HFFc6 (cell line): ENCODE measurements at regions not wholly inside any gene's neighbourhood (a gene's known extent, or its start where the extent isn't known, plus 50 kb on each side); places are given as distances from the start of the nearest gene placed in this dataset.

Source experiments
- DNase-seq: peaks from one replicate; pipeline ENCODE4 v3.0.0-alpha.2; 2018
- H3K27ac Mint-ChIP-seq: 2 replicates; pipeline ENCODE4 v1.8.0; 2020; ENCODE audit warnings: mild to moderate bottlenecking, mixed read lengths
- H3K27me3 Mint-ChIP-seq: 2 replicates; pipeline ENCODE4 v1.8.0; 2021; ENCODE audit warnings: mild to moderate bottlenecking, moderate library complexity, mixed read lengths; ENCODE audit not compliant: insufficient read depth
- H3K36me3 Mint-ChIP-seq: 2 replicates; pipeline ENCODE4 v1.8.0; 2021; ENCODE audit warnings: low read depth, mixed read lengths
- H3K4me1 Mint-ChIP-seq: 2 replicates; pipeline ENCODE4 v1.8.0; 2020; ENCODE audit warnings: low read depth, mixed read lengths
- H3K4me3 Mint-ChIP-seq: 2 replicates; pipeline ENCODE4 v1.8.0; 2020; ENCODE audit warnings: mild to moderate bottlenecking, moderate library complexity, mixed read lengths
- H3K9me3 Mint-ChIP-seq: 2 replicates; pipeline ENCODE4 v1.8.0; 2020; ENCODE audit warnings: mild to moderate bottlenecking, mixed read lengths
- TF ChIP-seq, protein P1 (sequence below): fragments of 200-600 bp; sonication (generic); IDR thresholded peaks from 2 replicates; pipeline ENCODE4 v1.5.0; 2021; ENCODE audit warnings: antibody characterized with exemption, mild to moderate bottlenecking

DNA sequence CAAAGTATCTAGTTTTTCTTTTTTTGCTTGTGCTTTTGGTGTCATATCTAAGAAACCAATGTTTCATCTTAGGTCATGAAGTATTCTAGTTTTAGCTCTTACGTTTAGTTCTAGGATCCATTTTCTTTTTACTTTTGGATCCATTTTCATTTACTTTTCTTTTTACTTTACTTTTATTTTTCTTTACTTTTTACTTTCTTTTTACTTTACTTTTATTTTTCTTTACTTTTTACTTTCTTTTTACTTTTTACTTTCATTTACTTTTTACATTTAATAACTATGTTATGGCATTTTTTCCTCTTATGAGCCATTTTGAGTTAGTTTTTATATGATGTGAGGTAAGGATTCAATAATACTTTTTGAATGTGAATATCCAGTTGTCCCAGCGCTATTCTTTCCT lies 213.4 kb downstream of the ZFP36L2 start:
- H3K4me1 Mint-ChIP-seq, result peaks cover 15% of the 10 kb centered on the region
- no peak for DNase-seq
- TF ChIP-seq, protein P1, sequence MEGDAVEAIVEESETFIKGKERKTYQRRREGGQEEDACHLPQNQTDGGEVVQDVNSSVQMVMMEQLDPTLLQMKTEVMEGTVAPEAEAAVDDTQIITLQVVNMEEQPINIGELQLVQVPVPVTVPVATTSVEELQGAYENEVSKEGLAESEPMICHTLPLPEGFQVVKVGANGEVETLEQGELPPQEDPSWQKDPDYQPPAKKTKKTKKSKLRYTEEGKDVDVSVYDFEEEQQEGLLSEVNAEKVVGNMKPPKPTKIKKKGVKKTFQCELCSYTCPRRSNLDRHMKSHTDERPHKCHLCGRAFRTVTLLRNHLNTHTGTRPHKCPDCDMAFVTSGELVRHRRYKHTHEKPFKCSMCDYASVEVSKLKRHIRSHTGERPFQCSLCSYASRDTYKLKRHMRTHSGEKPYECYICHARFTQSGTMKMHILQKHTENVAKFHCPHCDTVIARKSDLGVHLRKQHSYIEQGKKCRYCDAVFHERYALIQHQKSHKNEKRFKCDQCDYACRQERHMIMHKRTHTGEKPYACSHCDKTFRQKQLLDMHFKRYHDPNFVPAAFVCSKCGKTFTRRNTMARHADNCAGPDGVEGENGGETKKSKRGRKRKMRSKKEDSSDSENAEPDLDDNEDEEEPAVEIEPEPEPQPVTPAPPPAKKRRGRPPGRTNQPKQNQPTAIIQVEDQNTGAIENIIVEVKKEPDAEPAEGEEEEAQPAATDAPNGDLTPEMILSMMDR, result no peak
- H3K9me3 Mint-ChIP-seq, result peaks cover 6% of the 10 kb centered on the region
- no peak overlapping the region for H3K4me3 Mint-ChIP-seq
- peaks cover 5% of the 10 kb centered on the region for H3K36me3 Mint-ChIP-seq
- H3K27me3 Mint-ChIP-seq, result peaks cover 3% of the 10 kb centered on the region
- no peak overlapping the region for H3K27ac Mint-ChIP-seq

GRCh38 chr2:43011158-43011491 lies 215.3 kb downstream of the ZFP36L2 start:
- no peak for DNase-seq
- H3K4me1 Mint-ChIP-seq, result peaks cover 10% of the 10 kb centered on the region; the same call in 1 of the 2 replicates
- no peak overlapping the region for H3K27ac Mint-ChIP-seq
- H3K36me3 Mint-ChIP-seq, result peaks cover 9% of the 10 kb centered on the region
- H3K4me3 Mint-ChIP-seq, result no peak overlapping the region
- peaks cover 3% of the 10 kb centered on the region for H3K27me3 Mint-ChIP-seq
- H3K9me3 Mint-ChIP-seq, result peaks cover 9% of the 10 kb centered on the region
- TF ChIP-seq, protein P1, result no peak

GRCh38 chr2:43010438-43011157 lies 215.8 kb downstream of the ZFP36L2 start:
- DNase-seq, result no peak
- H3K4me3 Mint-ChIP-seq, result no peak overlapping the region

DNA sequence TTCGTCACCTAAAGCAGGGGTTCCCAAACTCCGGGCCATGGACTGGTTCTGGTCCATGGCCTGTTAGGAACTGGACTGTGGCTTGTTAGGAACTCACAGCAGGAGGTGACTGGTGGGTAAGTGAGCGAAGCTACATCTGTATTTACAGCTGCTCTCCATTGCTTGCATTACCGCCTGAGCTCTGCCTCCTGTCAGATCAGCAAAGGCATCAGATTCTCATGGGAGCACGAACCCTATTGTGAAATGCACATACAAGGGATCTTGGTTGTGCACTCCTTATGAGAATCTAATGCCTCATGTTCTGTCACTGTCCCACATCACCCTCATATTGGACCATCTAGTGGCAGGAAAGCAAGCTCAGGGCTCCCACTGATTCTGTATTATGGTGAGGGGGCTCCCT lies 217.0 kb downstream of the ZFP36L2 start:
- TF ChIP-seq, protein P1, result no peak
- peaks cover 10% of the 10 kb centered on the region; the same call in 1 of the 2 replicates for H3K4me1 Mint-ChIP-seq
- peaks cover 9% of the 10 kb centered on the region for H3K36me3 Mint-ChIP-seq
- peaks cover 9% of the 10 kb centered on the region for H3K9me3 Mint-ChIP-seq
- DNase-seq, result no peak
- H3K27ac Mint-ChIP-seq, result no peak overlapping the region
- H3K27me3 Mint-ChIP-seq, result peaks cover 3% of the 10 kb centered on the region
- no peak overlapping the region for H3K4me3 Mint-ChIP-seq

More at GRCh38 chr2:43010438-43011157, 215.8 kb downstream of the ZFP36L2 start:
- peaks cover 9% of the 10 kb centered on the region for H3K9me3 Mint-ChIP-seq
- H3K27me3 Mint-ChIP-seq, result peaks cover 3% of the 10 kb centered on the region
- H3K4me1 Mint-ChIP-seq, result peaks cover 10% of the 10 kb centered on the region; the same call in 1 of the 2 replicates
- H3K36me3 Mint-ChIP-seq, result peaks cover 9% of the 10 kb centered on the region
- TF ChIP-seq, protein P1, result no peak
- H3K27ac Mint-ChIP-seq, result no peak overlapping the region

DNA sequence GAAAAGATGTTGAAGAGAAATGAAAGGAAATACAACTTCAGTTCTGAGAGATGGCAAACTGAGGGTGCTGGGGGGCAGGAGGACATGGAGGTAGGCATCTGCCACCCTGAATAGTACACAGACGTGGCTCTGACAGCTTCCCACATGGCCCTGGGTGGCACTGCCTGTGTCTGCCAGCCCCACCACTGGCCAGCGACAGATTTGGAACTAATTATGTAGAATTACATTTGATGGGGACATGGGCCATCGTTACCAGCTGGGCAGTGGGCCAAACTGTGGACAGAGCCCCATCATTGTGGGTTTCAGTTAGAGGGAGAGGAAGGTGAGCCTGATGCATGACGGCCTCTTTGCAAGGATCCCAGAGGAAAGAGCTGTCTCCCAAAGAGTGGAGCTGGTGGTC lies 216.0 kb upstream of the HAAO start:
- Mint-ChIP-seq H3K36me3 (peaks cover 9% of the 10 kb centered on the region), H3K27ac (no peak overlapping the region), H3K27me3 (peaks cover 3% of the 10 kb centered on the region), H3K4me3 (no peak overlapping the region), H3K9me3 (peaks cover 9% of the 10 kb centered on the region), H3K4me1 (peaks cover 10% of the 10 kb centered on the region; the same call in 1 of the 2 replicates)
- TF ChIP-seq, protein P1, result no peak
- DNase-seq, result no peak
